ENCODE measurements at regions not wholly inside any gene's neighbourhood (a gene's known extent, or its start where the extent isn't known, plus 50 kb on each side); places are given as distances from the start of the nearest gene placed in this dataset.
A peak's percentile ranks its signal among the peaks of the same experiment; 100 is the strongest.
"Not testable (repeated sequence)": the region's sequence is repeated elsewhere in the genome, so short reads cannot be mapped to it uniquely, and the experiment has no call there.

DNA sequence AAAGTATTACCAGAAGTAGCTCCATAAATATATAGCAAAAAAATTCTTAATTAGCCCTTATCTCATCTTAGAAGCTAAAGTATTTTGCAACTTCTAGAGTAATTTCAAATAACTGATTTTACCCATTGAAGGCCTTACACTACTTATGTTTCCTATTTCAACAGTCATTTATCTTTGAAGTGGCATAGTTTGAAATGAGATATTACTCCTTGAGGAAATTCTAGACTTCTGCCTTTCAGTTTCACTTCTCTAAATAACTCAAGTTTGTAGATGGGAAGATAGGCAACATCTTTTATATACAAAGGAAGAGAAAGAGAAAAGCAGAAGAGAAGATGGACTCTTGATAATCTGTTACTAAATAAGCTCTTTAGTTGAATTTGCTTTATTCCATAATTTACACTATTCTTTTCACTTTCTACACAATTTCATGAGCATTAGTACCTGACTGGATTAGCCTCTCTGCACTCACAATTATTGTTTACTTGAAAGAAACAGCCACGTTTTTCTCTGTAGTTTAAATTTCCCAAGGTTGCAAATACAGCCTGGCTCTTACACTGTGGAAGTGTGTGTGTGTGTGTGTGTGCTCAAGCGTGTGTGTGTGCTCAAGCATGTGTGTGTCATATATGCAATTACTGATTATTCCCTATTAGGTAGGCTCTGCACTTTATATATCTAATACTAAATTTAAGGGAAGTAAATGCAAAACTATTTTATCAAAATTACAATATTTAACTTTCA, 60.6 kb upstream of the EMB start:
- no peak for DNase-seq

DNA sequence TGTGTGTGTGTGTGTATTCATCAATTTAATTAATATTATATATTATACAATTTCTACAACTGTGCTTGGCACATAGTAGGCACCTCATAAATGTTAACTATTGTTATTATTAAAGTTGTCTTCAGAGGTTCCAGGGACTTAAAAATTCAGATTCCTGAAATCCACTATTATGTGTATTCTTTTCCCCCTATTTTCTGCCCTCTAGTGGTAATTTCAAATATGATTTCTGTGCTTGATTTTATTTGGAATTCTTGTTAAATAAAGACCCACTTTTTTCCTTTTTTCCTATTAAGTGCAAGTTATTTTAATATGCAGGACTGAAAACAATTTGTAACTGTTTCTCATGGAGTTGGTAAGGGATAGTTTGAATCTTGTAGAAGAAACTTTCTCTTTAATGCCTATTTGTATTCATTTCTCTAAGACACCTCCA, 72.0 kb upstream of the EMB start:
- not testable (repeated sequence) for DNase-seq

DNA sequence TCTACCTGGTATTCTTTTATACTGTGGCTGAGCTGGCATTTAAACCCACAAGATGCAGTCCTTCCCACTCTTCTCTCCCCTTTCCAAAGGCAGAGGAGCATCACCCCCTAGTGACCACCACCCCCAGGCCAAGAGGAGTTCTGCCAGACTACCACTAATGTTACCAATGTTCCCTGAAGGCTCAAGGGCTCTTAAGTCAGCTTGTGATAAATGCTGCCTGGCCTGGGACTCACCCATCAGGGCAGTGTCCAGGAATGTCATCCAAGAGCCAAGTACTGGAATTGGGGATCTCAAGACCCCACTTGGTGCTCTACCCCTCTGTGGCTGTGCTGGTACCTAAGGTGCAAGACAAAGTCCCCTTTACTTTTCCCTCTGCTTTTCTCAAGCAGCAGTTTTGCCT, 80.0 kb upstream of the EMB start:
- DNase-seq = not testable (repeated sequence)

DNA sequence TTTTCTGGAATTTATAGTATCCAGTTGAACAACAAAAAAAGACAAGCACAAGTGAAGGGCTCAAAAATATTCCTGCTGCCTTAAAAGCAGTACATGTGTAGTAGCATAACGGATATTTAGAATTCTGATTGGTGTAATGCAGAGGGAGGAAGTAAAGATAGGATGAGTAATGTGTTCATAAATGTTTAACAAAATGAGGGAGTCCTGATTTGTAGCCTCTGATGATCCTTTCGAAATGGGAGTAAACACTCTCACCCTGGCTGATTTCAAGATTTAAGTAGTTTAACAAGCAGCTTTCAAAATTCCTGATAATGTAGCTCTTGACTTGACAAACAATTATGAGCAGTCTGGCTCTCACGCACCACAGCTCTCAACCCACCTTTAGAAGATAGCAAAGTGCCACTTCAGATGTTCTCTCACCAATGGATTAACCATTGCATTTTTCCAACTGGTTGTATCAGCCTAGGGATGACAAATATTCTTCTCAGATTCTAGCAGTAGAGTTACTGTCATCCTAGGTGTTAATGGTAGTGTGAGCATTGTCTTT, 86.5 kb upstream of the EMB start:
- DNase-seq = not testable (repeated sequence)

DNA sequence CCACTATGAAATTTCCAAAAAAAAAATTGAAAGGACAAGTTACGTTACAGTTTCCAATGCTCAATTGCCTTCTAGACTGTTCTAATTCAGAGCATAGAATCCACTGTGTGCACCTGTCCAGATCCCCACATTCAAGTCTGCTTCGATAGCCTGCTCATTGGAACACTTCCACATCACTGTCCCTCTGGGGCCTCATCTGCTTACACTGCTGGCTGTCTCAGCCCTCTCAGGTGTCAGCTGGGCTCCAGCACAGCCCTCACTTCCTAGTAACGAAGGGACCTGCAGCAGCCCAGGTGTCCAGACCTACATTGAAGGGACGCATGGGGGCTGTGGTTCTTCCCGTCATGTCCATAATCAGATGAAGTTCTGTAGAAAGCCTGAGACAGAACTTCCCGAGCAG, 94.3 kb upstream of the EMB start:
- no peak for DNase-seq

DNA sequence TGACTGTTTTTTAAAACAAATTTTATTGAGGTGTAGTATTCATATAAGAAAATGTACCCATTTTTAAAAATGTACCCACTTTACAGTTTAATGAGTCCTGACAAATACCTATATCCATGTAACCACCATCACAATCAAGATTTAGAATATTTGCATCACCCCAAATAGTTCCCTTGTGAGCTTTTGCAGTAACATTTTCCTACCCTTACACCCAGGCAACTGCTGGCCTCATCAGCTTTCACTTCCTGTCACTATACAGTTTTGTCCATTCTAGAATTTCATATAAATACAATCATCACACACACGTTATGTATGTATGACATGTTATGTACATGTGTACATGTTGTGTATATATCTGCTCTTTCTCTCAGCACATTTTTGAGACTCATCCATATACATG, 96.4 kb upstream of the EMB start:
- not testable (repeated sequence) for DNase-seq

DNA sequence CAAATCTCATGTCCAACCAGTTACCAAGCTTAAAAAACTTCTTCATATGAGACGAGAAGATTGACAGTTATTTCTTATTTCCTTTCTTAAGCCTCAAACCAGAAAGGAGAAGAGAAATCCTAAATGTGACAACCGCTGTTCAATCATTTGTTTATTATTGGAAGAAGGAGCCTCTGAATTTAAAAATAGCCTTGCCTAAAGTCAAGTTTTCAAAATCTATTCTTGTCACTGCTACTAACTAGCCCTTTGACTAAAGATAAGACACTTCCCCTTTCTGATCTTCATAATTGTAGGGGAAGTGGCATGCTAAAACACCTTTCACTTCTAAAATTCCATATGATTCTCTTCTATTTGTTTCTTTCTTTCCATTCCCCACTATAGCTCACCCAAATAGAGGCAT, 106.2 kb upstream of the EMB start:
- DNase-seq = no peak

DNA sequence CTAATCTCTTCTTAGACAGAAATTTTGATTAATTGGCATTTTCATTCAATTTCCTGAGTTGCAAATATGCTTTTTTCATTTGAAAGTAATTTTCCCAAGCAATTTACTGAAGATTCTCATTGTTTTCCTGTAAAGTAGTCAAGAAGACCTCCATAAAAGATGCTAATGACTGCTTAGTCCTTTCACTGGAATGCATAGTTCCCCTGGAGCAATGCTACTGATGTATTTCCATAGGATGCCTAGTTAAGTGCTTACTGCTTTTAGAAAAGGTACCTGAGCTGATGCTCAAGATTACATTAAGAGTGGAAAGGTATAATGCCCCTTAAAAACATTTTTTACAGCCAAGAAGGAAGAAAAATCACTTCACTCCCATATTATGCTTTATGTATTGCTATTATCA, 109.2 kb upstream of the EMB start:
- DNase-seq = no peak

DNA sequence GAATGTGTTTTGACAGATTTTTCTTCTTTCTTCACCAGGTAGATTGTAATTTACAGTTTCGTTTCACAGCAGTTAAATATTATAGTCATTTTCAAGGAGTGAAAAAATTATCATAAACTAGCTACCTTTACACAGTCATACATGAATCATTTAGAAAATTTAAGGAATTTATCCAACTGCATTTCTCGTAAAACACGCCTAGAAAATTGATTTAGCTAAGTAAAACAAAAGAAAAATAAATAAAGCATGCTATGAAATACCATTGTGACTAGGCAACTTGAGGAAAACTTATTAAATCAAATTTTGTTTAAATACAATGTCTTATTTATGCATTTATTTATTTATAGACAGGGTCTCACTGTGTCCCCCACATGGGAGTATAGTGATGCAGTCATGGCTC, 109.9 kb upstream of the EMB start:
- DNase-seq = no peak

DNA sequence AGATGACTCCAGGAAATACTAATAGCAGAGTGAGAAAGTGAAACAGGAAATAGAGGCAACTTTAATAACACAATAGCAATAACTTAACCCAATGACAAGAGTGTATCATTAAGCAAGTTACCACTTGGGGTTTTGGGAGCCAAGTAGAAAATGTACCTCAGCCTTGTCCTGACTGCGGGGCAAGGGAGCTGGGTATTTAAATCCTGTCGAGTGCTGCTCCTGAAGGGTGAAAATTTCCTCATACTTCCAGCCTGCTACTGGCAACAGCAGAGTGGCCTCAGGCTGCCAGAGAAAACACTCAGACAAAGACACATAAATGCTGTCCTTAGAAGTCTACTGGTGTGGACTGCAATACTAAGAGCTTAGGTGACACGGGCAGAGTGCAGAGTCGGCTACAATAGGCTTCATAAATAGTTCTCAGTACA, 112.5 kb upstream of the EMB start:
- no peak for DNase-seq

DNA sequence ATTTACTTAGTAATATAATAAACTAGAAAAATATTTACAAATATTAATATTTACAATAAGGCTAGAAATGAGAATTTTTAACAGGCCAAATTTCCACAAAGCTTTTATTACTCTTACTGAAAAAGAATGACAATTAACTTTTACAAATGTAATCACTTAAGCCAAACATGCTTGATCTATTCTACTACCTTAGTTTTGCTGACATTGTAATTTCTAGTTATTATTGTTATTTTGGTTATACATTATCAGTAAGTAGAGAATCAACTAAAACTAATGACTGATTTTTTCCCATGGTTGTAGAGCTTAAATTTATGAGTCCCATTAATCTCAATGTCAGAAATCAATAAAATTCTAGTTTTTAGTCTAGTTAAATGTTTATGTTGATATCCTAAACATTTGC, 107.8 kb upstream of the PARP8 start:
- DNase-seq = not testable (repeated sequence)

DNA sequence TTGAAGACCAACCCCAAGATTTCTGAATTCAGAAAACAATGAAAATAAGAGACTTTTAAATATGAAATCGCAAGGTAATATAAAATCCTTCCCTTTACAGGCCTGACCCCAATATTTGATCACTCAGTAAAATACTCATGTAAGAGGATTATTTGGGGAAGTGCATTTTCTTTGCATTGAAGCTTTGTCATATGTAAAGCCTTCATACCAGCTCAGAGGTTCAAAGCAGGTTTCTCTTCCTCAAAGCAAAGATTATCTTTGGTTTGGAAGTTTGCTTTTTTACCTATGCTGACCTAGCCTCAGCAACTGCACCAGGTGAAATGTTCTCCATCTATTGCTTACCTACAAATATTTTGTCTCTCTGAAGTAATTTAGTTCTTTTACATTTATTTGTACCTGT, 106.5 kb upstream of the PARP8 start:
- no peak for DNase-seq

DNA sequence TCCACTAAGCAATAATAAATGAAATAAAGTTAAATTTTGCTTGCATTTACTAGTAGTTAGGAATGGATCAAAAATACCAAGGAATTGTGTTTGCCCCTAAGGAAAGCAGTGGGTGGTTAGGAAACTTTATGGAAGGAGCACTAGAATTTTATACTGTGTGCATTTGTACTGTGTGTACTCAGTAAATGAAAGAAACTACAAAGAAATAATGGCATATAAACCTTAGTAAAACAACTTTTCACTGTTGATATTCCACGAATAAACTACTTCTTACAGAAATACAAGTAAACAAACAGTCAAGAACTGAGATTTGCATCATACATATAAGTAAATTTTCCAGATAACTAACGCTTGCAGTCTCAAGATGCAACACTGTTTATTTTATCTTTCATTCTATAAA, 103.7 kb upstream of the PARP8 start:
- no peak for DNase-seq

DNA sequence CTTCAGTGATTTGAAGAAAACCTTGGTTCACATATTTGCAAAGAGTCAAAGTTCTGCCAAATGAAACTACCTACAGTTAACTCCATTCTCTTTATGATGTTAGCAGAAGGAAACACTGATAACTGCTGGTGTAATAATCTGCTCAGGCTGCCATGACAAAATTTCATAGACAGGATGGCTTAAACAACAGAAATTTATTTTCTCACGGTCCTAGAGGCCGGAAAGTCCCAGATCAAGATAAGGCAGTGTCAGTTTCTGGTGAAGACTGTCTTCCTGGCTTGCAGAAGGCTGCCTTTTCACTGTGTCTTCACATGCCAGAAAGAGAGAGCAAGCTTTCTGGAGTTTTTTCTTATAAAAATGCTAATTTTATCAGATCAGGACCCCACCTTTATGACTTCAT, 102.4 kb upstream of the PARP8 start:
- DNase-seq = no peak

DNA sequence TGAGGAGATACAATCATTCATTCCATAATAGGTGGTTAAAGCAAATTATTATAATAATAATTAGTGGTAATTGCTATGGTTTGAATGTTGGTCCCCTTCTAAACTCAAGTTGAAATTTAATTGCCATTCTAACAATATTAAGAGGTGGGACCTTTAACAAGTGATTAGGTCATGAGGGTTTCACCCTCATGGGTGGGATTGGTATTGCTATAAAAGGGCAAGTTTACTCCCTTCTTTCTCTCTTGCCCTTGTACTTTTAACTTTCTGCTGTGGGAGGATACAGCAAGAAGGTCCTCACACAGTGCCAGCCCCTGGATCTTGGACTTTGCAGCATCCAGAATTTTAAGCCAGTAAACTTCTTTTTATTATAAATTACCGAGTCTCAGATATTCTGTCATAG, 101.9 kb upstream of the PARP8 start:
- DNase-seq = no peak

DNA sequence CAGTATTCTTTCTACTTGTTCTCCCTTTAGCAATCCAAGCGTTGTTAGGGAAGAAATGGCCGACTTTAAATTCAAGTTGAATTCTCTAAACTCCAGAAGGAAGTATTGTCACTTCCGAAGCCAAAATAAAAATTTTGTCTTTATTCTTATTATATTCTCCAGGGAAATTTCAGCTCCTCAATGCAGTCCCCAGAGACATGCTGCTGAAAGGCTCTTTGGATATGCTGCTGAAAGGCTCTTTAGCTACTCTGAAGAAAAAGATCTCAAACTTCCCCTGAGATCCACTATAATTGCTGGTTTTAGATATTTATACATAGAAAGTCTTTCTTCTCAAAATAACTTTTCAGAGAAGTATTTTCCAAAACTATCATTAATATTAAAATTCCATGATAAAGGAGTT, 92.3 kb upstream of the PARP8 start:
- DNase-seq = no peak

DNA sequence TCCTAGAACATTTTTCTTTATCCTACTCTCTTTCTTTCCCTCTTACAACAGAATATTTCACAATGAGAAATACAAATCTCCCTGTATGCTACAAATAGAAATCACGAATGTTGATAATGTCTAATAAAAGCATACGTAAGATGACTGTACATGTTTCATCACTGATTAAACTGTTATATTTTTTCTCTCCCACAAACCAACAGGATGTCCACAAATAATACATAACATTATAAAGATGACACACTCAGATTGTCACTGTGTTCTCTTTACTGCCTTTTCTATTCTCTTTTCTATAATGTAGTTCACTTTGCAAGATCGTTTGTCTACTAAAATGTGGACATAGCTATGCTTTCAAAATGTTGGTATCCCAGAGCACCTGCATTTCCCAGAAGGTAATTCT, 90.7 kb upstream of the PARP8 start:
- no peak for DNase-seq

DNA sequence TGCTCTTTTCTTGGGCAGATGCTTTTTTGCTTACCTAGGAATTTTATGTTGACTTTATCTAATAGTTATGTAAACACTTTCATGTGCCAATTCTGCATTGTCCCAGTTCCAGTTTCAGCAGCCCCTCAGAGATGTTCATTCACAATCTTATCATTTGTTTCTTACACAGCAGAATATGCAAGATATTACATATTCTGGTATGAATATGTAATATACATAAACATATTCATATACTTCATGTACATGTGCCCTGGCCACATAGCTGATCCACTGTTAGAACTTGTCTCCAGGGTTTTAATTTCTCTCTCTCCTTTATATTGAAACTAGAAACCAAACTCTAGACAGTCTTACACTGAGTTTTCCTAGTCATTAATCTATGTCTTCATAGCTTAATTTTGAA, 90.2 kb upstream of the PARP8 start:
- no peak for DNase-seq

DNA sequence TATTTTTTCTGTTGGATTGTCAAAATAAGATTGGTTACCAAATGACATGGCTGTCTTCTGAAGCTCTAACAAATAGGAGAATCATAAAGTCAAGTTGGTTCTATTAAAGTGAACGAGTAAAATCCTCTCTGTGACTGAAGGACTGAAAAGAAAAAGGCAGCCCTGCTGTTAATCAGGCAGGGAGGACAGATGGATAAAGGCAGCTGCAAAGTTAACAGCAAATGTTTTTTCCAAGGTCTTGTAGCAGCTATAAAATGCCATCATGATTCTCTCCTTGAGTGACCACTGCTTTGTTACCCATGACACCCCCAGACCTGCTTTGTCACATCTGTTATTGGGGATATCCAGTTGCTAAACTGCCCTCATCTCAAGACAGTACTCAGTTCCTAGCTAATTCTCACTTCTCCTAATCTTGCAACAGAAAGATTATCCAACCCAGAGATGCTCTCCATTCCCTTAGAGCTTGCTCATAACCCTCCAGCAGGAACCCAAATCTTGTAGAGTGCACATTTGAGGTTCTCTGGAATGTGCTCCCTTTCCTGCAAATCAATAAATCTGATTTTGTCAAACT, 89.7 kb upstream of the PARP8 start:
- peak; percentile 1 for DNase-seq

DNA sequence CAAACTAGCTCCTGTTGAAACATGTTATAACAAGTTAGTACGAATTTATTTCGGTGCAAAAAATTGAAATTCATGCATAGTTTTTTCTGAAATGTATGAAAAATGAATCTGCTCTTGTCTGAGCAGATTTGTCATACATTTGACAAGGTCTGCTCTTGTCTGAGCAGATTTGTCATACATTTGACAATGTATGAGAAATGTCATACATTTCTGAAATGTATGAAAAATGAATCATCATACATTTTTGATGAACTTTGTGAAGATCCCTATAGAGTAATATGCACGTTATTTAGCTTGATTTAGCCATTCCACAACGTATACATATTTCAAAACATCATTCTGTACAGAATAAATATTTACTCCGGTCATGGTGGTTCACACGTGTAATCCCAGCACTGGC, 85.9 kb upstream of the PARP8 start:
- DNase-seq = peak; percentile 3

DNA sequence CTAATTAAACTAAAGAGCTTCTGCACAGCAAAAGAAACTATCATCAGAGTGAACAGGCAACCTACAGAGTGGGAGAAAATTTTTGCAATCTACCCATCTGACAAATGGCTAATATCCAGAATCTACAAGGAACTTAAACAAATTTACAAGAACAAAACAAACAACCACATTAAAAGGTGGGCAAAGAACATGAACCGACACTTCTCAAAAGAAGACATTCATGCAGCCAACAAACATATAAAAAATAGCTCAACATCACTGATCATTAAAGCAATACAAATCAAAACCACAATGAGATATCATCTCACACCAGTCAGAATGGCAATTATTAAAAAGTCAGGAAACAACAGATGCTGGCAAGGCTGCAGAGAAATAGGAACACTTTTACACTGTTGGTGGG, 84.6 kb upstream of the PARP8 start:
- not testable (repeated sequence) for DNase-seq

DNA sequence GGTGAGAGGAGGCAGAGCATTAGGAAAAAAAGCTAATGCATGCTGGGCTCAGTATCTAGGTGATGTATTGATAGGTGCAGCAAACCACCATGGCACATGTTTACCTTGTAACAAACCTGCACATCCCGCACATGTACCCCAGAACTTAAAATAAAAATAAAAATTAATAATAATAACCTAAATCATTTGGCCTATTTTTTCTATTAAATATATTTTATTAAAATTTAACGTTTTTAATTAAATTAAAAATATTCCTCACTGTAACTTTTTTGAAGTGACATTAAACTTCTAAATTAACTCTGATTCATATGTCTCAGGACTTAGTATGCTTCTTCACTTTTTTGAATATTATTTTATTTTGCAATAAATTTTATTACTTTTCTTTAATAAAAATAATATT, 83.7 kb upstream of the PARP8 start:
- no peak for DNase-seq

DNA sequence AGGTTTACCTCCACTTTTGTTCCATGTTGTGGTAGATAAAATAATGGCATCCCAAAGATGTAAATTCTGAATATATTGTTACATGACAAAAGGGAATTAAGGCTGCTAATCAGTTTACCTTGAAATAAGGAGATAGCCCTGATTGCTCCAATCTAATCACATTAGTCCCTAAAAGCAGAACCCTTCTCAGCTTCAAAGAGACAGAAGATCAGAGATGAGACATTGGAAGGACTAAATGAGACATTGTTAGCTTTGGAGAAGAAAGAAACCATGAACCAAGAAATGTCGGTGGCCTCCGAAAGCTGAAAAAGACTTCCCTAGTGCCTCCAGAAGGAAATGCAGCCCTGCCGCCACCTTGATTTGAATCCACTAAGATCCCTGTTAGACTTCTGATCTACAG, 82.8 kb upstream of the PARP8 start:
- DNase-seq = no peak

DNA sequence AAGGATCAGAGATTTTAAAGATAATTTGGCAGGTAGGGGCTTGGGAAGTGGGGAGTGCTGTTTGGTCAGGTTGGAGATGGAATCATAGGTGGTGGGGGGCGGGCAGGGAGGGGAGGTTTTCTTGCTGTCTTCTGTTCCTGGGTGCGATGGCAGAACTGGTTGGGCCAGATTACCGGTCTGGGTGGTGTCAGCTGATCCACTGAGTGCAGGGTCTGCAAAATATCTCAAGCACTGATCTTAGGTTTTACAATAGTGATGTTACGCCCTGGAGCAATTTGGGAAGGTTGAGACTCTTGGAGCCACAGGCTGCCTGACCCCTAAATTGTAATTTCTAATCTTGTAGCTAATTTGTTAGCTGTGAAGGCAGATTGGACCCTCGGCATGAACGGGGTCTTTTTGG, 78.0 kb upstream of the PARP8 start:
- DNase-seq = not testable (repeated sequence)
